Upper lobe of left lung (tissue), 6 donors: ENCODE measurements at regions not wholly inside any gene's neighbourhood (a gene's known extent, or its start where the extent isn't known, plus 50 kb on each side); places are given as distances from the start of the nearest gene placed in this dataset.

Experiments used
- ATAC-seq, 2 donors: fragments of 200-7000 bp; cut with Tn5 transposase; one replicate each; pipeline ENCODE4 v1.9.1; 2022; ENCODE audit warnings: mild to moderate bottlenecking in 2 of 2, moderate library complexity in 2 of 2; ENCODE audit not compliant: low FRiP score in 2 of 2
- DNase-seq, 2 donors: peaks; one replicate each; pipeline ENCODE4 v3.0.0-alpha.2; 2019 to 2020
- H3K27ac ChIP-seq, 4 donors: fragments of 200-600 bp; sonication (generic); one replicate each; pipeline ENCODE4 v1.5.1; 2016 to 2019
- H3K27me3 ChIP-seq, 4 donors: fragments of 200-600 bp; sonication (generic); one replicate each; pipeline ENCODE4 v1.5.1; 2017 to 2019
- H3K36me3 ChIP-seq, 4 donors: fragments of 200-600 bp; sonication (generic); one replicate each; pipeline ENCODE4 v1.5.1; 2016 to 2019
- H3K4me1 ChIP-seq, 4 donors: fragments of 200-600 bp; sonication (generic); one replicate each; pipeline ENCODE4 v1.5.1; 2018 to 2019
- H3K4me3 ChIP-seq, 4 donors: fragments of 200-600 bp; sonication (generic); one replicate each; pipeline ENCODE4 v1.5.1; 2017 to 2019; ENCODE audit warnings: mild to moderate bottlenecking in 2 of 4, moderate library complexity in 1 of 4
- H3K9me3 ChIP-seq, 4 donors: fragments of 200-600 bp; sonication (generic); one replicate each; pipeline ENCODE4 v1.5.1; 2018 to 2019
- CTCF ChIP-seq, 6 experiments: fragments of 450-650 bp in 4 of 6; fragments of 200-600 bp in 2 of 6; sonication (generic) in 2 of 6; IDR thresholded peaks; one replicate each; pipeline ENCODE4 v1.5.1; 2016 to 2019; ENCODE audit warnings: antibody characterized with exemption in 6 of 6
- EP300 ChIP-seq, 4 donors: sonication (generic); formaldehyde crosslinking; IDR thresholded peaks; one replicate each; pipeline ENCODE4 v1.5.1; 2017; ENCODE audit warnings: antibody characterized with exemption in 4 of 4, control low read depth in 2 of 4
- POLR2A ChIP-seq, 4 donors: fragments of 450-650 bp; IDR thresholded peaks; one replicate each; pipeline ENCODE4 v1.5.1; 2016 to 2017; ENCODE audit warnings: antibody characterized with exemption in 4 of 4, mild to moderate bottlenecking in 2 of 4
- POLR2AphosphoS5 ChIP-seq, 2 donors: sonication (generic); formaldehyde crosslinking; IDR thresholded peaks; one replicate each; pipeline ENCODE4 v1.5.1; 2017; ENCODE audit warnings: antibody characterized with exemption in 2 of 2
- WGBS, 2 donors: methylation state at CpG; one replicate each; pipeline ENCODE4 v1.1.5; 2017 to 2018; 5-methylcytosine and 5-hydroxymethylcytosine counted together
- donor health status: DM: no; HTN: no; CAD: no; lungs with moderate emphysema.
- donor health status: DM: no; HTN: yes; CAD: no; lungs with severe emphysema.

DNA sequence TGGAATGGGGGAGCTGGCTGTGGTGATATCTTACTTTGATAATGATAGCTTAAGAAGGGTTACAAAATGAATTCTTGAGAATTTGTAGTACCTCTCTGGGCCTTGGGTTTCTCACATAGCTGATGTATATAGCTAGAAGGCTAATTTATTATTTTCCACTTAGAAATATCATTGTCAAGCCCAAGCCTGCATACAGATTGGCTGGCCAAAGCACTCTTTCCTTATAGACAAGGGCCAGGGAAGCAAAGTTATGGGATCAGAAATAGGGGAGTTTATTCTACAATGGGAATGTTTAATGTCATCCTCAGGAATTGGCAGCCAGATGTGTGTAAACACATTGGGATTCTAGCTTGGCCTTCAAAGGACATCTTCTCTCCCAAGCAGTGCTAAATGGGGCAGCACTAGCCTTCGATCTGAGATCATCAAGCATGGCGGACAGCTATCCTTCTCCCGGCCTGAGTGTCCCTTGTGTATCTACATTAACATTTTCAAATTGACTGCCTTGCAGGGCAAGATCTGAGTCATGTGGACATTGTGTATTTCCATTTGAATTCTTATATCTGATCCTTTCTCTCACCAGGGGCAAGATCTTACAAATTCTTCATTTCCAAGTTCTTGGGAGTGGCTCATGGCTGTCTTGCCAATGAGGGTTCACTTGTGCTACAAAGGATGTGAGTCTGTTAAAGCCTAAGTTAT is 457.2 kb downstream of the ARHGEF28 start:
- Histone ChIP-seq H3K27me3 (no peaks in the 10 kb centered on the region), H3K4me1 (peaks cover 0 to 18% (median 5%) of the 10 kb centered on the region in 4 donors), H3K36me3 (no peaks in the 10 kb centered on the region), H3K9me3 (no peaks in the 10 kb centered on the region), H3K4me3 (no peak overlapping the region), H3K27ac (no peak overlapping the region)
- TF ChIP-seq CTCF (IDR thresholded peaks at IDR 0.05) = no peak
- no peak for TF ChIP-seq EP300 (IDR thresholded peaks at IDR 0.05)
- no peak for TF ChIP-seq POLR2A (IDR thresholded peaks at IDR 0.05)
- no peak for TF ChIP-seq POLR2AphosphoS5 (IDR thresholded peaks at IDR 0.05)
- WGBS, 2 donors = 54 to 67% methylated on average over 3 of the region's 3 CpGs
- ATAC-seq (no peak), DNase-seq (no peak)

DNA sequence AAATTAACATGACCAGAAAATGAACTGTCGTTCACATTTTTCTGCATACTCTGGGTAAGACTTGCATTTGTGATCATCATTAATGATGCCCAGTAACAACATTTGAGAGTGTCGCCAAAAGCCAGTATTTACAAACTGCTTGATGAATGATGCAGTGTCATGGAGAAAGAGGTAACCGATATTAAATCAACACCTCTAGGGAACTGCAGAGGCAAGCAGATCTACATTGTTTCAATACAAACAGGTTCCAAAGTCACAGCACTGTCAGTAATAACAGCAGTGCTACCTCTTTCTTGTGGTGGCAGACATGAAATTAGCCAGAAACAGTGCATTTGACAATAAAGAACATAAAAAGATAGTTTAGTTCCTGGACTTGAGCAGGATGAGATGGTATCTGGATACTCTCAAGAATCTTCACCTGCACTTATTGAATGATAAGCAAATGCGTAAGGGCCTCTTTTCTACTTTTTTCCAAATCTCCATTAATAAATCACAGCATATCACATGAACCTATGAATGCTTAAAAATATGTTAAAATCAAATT is 456.6 kb downstream of the ARHGEF28 start:
- 83 to 94% methylated on average over 4 of the region's 4 CpGs for WGBS, 2 donors
- Histone ChIP-seq H3K9me3 (no peaks in the 10 kb centered on the region), H3K4me1 (peaks cover 0 to 18% (median 5%) of the 10 kb centered on the region in 4 donors), H3K27ac (no peak overlapping the region), H3K36me3 (no peaks in the 10 kb centered on the region), H3K4me3 (no peak overlapping the region), H3K27me3 (no peaks in the 10 kb centered on the region)
- TF ChIP-seq CTCF (IDR thresholded peaks at IDR 0.05) (no peak), POLR2A (IDR thresholded peaks at IDR 0.05) (no peak)
- ATAC-seq (no peak), DNase-seq (no peak)

GRCh38 chr5:74081126-74081525 is 455.1 kb downstream of the ARHGEF28 start:
- no peak for TF ChIP-seq POLR2AphosphoS5 (IDR thresholded peaks at IDR 0.05)
- no peak for TF ChIP-seq CTCF (IDR thresholded peaks at IDR 0.05)
- no peak for TF ChIP-seq EP300 (IDR thresholded peaks at IDR 0.05)
- TF ChIP-seq POLR2A (IDR thresholded peaks at IDR 0.05) = no peak
- 82 to 92% methylated on average over 5 of the region's 5 CpGs for WGBS, 2 donors
- ATAC-seq (no peak), DNase-seq (no peak)
- no peak overlapping the region for H3K27ac ChIP-seq
- no peaks in the 10 kb centered on the region for H3K27me3 ChIP-seq
- no peaks in the 10 kb centered on the region for H3K9me3 ChIP-seq
- no peak overlapping the region for H3K4me3 ChIP-seq
- H3K36me3 ChIP-seq = no peaks in the 10 kb centered on the region
- peaks cover 0 to 19% (median 2%) of the 10 kb centered on the region in 4 donors for H3K4me1 ChIP-seq

DNA sequence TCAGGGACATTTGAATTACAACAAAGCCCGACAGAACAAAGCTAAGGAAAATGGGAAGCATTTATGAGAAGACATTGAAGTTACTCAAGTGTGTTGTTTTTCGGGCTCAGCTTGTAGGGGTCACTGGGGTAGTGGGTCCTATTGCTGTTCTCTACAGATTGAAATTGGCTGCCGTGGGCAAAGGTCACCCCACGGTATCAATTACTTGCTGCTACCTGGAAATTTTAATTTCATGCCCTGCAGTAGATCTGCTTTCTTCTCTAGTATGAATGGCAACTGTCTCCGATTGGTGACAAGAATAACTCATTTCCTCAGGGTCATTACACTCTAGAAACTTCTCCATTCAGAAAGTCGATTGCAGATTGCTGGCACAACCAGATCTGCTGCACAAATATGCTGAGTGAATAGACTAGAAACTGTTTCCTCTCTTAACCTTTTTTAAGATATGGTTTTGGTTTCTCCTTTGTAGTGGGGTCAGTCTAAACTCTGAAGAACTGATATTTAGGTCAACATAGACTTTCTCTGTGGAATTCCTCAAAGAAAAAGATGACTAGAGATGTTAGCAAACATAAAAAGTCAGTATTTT is 454.1 kb downstream of the ARHGEF28 start:
- ATAC-seq = no peak
- Histone ChIP-seq H3K27me3 (no peaks in the 10 kb centered on the region), H3K4me3 (no peak overlapping the region), H3K27ac (no peak overlapping the region), H3K36me3 (no peaks in the 10 kb centered on the region), H3K9me3 (no peaks in the 10 kb centered on the region), H3K4me1 (peaks cover 0 to 9% (median 0%) of the 10 kb centered on the region in 4 donors)
- WGBS, 2 donors = 80 to 88% methylated on average over 6 of the region's 6 CpGs
- no peak for DNase-seq
- no peak for TF ChIP-seq POLR2AphosphoS5 (IDR thresholded peaks at IDR 0.05)
- no peak for TF ChIP-seq EP300 (IDR thresholded peaks at IDR 0.05)
- TF ChIP-seq CTCF (IDR thresholded peaks at IDR 0.05) = no peak
- no peak for TF ChIP-seq POLR2A (IDR thresholded peaks at IDR 0.05)
